Body of pancreas (tissue), 4 donors: ENCODE measurements at regions not wholly inside any gene's neighbourhood (a gene's known extent, or its start where the extent isn't known, plus 50 kb on each side); places are given as distances from the start of the nearest gene placed in this dataset.

Experiments
- POLR2A ChIP-seq, 3 donors: fragments of 450-650 bp; IDR thresholded peaks; one replicate each; pipeline ENCODE4 v1.6.1; 2016; ENCODE audit warnings: antibody characterized with exemption in 3 of 3, mild to moderate bottlenecking in 2 of 3
- TF ChIP-seq, protein P1 (sequence below), 7 experiments: fragments of 450-650 bp in 4 of 7; fragments of 200-600 bp in 3 of 7; sonication (generic) in 3 of 7; IDR thresholded peaks; one replicate each; pipeline ENCODE4 v1.5.1; 2016 to 2019; ENCODE audit warnings: antibody characterized with exemption in 7 of 7

GRCh38 chr11:93606721-93607120, 54.8 kb upstream of the CEP295 start:
- TF ChIP-seq, protein P1, sequence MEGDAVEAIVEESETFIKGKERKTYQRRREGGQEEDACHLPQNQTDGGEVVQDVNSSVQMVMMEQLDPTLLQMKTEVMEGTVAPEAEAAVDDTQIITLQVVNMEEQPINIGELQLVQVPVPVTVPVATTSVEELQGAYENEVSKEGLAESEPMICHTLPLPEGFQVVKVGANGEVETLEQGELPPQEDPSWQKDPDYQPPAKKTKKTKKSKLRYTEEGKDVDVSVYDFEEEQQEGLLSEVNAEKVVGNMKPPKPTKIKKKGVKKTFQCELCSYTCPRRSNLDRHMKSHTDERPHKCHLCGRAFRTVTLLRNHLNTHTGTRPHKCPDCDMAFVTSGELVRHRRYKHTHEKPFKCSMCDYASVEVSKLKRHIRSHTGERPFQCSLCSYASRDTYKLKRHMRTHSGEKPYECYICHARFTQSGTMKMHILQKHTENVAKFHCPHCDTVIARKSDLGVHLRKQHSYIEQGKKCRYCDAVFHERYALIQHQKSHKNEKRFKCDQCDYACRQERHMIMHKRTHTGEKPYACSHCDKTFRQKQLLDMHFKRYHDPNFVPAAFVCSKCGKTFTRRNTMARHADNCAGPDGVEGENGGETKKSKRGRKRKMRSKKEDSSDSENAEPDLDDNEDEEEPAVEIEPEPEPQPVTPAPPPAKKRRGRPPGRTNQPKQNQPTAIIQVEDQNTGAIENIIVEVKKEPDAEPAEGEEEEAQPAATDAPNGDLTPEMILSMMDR (IDR thresholded peaks at IDR 0.05), result no peak
- TF ChIP-seq POLR2A (IDR thresholded peaks at IDR 0.05), result no peak
